ENCODE measurements at regions not wholly inside any gene's neighbourhood (a gene's known extent, or its start where the extent isn't known, plus 50 kb on each side); places are given as distances from the start of the nearest gene placed in this dataset.

DNA sequence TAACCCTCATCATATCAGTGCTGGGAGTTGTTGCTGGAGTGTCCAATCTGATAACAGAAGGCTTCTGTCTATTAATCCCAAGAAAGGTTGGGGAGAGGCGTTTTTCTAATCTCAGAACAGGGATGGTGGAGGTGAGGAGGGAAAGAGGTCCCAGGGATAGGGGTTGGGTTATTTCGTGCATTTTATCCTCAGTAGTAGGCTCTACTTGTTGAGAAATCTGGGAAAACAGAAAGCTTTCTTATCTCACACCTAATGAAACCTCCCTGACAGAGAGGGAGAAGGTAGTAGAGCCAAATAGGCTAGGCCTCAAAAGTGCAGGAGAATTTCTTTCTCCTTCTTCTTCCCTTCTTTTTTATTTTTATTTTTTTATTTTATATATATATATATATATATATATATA lies 281.8 kb upstream of the MAP3K7 start:
- TF ChIP-seq GATA2 (IDR thresholded peaks at IDR 0.05; ENCODE audit: low read depth, low read length) (no peak), GATA3 (IDR thresholded peaks at IDR 0.05; ENCODE audit: low read depth, low read length) (no peak)

DNA sequence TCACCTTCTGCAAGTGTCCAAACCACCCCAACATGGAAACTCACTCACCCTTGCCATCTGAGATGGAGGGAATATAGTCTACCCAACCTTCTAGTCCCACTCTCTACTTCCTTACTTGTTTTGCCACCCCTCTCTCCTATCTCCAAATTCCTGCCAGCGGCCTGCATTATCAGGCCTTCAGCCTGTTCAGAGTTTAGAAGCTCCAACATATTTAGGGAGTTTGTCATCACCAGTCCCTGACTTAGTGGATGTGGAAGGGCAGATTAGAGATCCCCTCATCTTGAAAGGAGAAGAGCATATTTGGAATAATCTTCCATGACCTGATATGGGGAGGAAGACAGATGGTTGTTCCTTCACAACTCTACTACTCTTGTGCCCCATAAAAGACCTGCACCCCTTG lies 281.4 kb upstream of the MAP3K7 start:
- TF ChIP-seq GATA2 (IDR thresholded peaks at IDR 0.05; ENCODE audit: low read depth, low read length) (no peak), GATA3 (IDR thresholded peaks at IDR 0.05; ENCODE audit: low read depth, low read length) (no peak)

DNA sequence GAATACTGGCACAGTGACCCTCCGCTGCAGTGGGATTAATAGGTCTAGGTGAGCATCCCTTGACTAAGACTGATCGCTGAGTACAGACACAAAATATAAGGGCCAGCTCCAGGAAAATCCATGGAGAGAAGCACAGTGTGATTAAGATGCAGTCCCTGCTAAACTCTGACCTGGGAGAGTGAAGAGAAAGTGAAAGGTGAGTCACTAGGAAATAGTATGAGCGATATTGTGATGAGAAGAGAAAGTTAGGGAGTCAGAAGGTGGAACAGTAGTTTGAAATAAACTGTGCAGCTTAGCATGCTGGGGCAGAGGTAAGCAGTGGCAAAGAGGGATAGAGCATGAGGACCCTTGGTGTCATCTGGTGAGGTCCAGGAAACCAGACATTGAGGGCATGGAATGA lies 278.6 kb upstream of the MAP3K7 start:
- no peak for TF ChIP-seq GATA2 (IDR thresholded peaks at IDR 0.05; ENCODE audit: low read depth, low read length)
- TF ChIP-seq GATA3 (IDR thresholded peaks at IDR 0.05; ENCODE audit: low read depth, low read length) = no peak

DNA sequence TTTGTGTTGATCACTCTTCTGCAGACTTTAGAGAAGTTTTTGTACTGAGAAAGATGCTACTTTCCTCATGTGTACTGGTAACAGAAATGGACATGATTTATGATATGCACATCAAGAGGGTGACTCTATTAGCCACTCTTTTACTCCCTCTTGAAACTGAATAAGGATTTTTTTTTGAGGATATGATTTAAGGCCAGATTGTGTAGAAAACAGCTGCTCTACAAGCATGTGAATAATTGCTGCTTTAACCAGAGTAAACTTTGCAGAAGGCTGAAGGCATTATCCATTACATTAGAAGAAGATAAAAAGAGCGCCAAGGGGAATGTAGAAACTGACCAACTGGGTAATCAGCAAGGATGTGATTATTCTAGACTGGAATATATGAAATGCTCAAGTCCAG lies 276.2 kb upstream of the MAP3K7 start:
- TF ChIP-seq GATA3 (IDR thresholded peaks at IDR 0.05; ENCODE audit: low read depth, low read length) = no peak
- TF ChIP-seq GATA2 (IDR thresholded peaks at IDR 0.05; ENCODE audit: low read depth, low read length) = no peak

DNA sequence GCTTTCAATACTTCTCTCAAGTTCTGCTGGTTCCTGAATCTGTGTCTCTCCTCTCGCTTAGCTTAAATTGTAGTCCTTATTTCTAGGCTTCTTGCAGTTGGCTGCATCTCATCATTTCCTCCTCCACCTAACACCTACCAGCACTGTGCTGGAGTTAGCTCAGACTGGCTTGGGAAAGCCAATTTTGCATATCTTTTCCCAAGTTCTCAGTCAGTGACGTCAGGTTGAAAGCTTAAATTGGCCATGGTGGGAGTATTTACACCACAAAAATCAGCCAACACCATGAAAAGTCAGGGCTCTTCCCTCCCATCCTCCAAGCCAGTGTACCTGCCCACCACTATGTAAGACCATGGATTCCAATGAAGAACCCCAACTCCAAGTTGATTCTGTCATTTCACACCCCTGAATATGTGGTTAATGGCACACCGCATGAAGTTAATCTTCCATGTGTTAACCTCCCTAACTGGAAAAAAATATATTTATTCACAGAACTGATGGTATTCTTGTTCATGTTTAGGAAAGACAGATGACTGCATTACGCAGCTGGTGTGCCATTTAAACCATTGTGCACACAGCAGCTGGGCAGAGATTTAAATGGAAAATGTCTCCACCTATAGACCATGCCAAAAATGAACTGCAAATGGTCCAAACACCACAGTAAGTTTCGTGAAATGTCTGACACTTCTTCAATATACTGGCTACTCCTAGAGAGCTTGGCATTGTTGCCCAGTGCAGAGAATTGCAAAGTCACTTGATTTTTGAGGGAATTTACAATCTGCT lies 274.1 kb upstream of the MAP3K7 start:
- TF ChIP-seq GATA3 (IDR thresholded peaks at IDR 0.05; ENCODE audit: low read depth, low read length) = no peak
- no peak for TF ChIP-seq GATA2 (IDR thresholded peaks at IDR 0.05; ENCODE audit: low read depth, low read length)

DNA sequence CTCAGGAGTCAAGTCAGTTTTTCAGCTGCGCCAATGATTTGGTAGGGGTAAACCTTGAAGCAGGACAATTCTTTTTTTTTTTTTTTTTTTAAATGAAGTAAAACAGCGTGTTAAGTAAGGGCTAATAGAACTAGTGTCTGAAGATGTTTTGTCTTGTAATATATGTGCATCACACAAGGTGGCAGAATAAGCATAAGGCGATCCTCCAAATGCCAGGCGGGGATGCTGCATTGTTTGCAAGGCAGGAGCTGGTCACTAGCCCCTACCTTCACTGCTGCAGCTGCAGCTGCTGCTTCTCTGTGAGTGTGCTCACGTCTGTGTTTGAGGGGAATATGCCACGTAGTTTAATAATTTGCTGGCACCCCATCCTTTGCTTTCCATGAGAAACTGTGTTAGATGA lies 272.7 kb upstream of the MAP3K7 start:
- TF ChIP-seq GATA3 (IDR thresholded peaks at IDR 0.05; ENCODE audit: low read depth, low read length) (no peak), GATA2 (IDR thresholded peaks at IDR 0.05; ENCODE audit: low read depth, low read length) (no peak)

DNA sequence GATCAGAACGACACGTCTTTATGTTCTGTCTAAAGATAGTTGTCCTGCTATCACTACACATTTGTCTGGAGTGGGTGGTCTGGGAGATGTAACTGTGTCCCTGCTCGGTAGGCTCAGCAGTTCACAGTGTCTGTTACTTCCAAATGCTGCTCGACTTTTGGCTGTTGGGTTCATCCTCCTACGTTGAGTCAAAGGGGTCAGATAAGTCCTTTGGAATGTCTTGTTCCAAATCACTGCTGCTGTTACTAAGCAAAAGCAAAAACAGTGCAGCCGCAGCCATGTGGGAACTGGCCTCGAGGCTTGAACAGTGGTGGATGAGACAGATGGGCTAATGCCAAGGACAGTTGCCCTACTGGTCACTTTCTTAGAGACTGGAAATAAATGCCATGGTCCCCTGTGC lies 272.2 kb upstream of the MAP3K7 start:
- TF ChIP-seq GATA3 (IDR thresholded peaks at IDR 0.05; ENCODE audit: low read depth, low read length) = no peak
- TF ChIP-seq GATA2 (IDR thresholded peaks at IDR 0.05; ENCODE audit: low read depth, low read length) = no peak

DNA sequence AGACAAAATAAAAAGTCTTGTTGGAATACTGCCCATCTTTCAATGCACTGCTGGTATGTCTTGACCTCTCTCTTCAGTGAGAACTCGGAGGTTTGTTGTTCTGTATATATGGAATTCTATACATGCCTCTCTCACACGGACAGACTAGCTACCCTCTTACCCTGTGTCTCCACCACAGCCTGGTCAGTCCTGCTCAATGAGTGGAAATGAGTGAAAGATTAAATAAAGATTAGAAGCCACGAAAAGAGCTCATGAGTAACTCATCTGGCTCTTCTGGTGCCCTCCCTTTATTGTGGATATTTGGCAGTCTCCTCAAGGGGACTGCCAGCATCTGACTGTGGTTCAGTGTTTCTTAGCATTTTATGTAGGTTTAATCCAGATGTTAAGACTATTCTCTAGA lies 262.8 kb upstream of the MAP3K7 start:
- no peak for TF ChIP-seq GATA3 (IDR thresholded peaks at IDR 0.05; ENCODE audit: low read depth, low read length)
- TF ChIP-seq GATA2 (IDR thresholded peaks at IDR 0.05; ENCODE audit: low read depth, low read length) = no peak

DNA sequence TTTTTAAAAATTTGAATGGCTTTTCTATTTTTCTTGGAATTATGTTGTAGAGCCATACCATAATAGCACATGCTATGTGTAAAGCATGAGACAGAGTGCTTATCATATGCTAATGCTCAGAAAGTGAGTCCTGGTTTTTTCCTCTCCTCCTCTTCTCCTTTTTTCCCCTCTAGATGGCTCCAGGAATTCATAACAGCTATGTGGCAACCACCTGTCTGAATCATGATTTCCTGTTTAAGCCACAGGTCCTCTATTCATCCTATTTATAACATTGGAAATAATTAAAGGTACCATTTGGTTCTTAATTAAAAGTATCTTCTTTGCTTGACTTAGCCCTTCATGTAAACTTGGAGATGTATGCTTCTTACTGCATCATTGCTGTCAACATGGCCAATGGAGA lies 260.0 kb upstream of the MAP3K7 start:
- no peak for TF ChIP-seq GATA3 (IDR thresholded peaks at IDR 0.05; ENCODE audit: low read depth, low read length)
- no peak for TF ChIP-seq GATA2 (IDR thresholded peaks at IDR 0.05; ENCODE audit: low read depth, low read length)

DNA sequence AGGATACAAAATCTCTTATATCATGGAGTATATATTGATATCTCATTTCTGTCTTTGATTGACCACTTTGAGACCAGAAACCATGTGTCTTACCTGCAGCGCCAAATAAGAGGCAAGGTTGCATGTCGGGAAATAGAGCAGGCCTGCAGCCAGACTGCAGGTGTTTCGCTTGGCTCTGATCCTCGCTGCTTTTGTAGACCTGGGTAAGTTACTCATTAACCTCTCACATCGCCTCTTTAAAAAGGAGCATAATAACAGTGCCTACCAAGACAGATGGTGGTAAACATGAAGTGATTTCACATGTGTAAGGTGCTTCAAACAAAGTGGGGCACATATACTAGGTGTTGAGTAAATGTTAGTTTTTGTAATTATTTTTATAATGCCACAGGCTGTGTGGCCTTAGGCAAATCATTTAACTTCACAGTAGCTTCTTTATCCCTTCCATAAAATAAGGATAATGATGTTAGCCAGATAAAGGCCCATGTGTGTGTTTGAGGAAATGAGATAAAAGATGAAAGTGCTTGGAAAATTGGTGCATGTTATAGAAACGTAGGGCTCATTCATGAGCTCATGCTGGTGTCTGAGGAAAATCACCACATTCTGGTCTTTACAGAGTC lies 248.8 kb upstream of the MAP3K7 start:
- TF ChIP-seq GATA2 (IDR thresholded peaks at IDR 0.05; ENCODE audit: low read depth, low read length) (no peak), GATA3 (IDR thresholded peaks at IDR 0.05; ENCODE audit: low read depth, low read length) (no peak)

DNA sequence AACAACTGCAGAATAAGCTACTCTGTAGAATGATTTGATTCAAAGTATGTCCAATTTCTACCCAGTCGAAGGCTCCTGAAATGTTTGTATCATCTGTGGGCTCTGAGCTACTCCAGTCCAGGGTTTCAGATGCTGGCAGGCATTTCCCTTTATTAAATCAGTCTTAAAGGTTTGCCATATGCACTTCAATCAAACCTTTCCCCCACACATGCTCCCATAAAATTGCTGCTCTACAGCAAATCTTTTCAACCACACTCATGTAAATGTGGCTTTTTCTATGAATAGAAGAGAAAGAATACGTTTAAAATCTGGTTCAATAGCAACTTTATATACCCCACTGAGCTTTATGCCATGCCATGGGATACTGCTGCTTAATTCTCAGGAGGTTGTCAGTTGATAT lies 242.4 kb upstream of the MAP3K7 start:
- no peak for TF ChIP-seq GATA2 (IDR thresholded peaks at IDR 0.05; ENCODE audit: low read depth, low read length)
- TF ChIP-seq GATA3 (IDR thresholded peaks at IDR 0.05; ENCODE audit: low read depth, low read length) = no peak

DNA sequence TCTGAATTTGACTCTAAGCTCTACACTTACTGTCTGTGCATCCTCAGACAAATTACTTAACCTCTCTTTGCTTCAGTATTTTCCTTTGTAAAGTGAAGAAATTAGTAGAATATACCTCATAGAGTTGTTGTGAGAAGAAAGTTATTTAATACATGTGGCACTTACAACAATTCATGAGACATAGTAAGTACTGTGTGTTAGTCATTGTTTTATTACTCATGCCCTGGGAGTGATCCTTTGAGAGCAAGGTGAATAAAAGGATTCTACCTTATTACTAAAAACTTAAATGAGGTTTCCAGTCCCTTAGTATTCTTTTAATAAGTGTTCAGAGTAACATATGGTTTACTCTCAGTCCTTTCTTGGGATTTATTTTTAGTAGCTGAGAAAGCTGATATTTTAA lies 233.6 kb upstream of the MAP3K7 start:
- no peak for TF ChIP-seq GATA3 (IDR thresholded peaks at IDR 0.05; ENCODE audit: low read depth, low read length)
- no peak for TF ChIP-seq GATA2 (IDR thresholded peaks at IDR 0.05; ENCODE audit: low read depth, low read length)

DNA sequence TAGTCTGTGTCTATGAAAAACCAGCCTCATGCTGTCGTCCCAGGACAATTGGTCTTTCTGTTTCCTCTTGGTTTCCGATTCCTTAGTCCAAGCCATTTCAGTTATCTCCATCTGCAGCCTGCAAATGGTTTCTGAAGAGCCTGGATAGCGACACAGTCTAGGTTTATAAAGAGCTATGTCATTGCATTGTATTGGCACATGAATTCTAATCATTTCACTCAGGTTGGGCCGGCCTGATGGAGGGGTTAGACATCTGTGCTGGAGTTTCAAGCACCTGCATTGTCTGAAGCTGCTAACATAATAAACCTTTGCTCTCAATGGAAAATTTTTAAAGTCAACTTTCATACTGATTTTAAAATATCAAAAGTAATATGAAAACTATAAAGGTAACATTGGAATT lies 232.6 kb upstream of the MAP3K7 start:
- TF ChIP-seq GATA3 (IDR thresholded peaks at IDR 0.05; ENCODE audit: low read depth, low read length) (no peak), GATA2 (IDR thresholded peaks at IDR 0.05; ENCODE audit: low read depth, low read length) (no peak)

DNA sequence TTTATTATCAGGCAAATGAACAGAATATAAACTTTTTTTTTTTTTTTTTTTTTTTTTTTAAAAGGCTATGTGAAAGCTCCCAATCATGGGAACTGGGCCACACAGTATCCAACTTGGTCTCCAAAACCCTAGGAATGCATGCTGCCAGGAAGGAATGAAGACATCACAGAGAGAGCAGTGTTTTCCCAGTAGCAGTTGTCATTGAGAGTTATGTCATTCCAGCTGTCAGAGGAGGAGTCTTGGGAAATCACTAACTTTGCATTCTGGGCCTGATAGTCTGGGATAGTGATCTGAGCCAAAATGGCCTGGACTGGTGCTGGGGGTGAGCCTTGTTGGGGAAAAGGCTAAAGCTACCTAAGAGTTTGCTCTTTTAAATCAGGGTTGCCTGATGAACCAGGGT lies 231.3 kb upstream of the MAP3K7 start:
- TF ChIP-seq GATA3 (IDR thresholded peaks at IDR 0.05; ENCODE audit: low read depth, low read length) = no peak
- TF ChIP-seq GATA2 (IDR thresholded peaks at IDR 0.05; ENCODE audit: low read depth, low read length) = no peak

DNA sequence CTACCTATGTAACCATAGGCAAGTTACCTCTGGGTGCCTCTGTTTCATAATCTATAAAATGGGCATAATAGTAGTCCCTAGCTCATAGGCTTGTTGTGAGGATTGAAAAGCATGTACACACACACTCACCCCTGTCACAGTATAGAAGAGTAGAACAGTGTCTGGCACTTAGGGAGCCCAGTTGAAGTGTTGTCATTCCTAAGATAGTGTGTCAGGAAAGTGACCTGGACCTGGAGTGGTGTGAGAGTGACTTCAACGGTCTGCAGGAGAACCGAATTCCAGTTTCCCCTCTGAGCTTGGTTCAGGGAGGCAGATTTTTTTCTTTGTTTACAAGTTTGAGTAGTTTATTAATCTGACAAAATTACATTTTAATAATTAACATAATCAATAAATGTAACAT lies 229.9 kb upstream of the MAP3K7 start:
- TF ChIP-seq GATA3 (IDR thresholded peaks at IDR 0.05; ENCODE audit: low read depth, low read length) (no peak), GATA2 (IDR thresholded peaks at IDR 0.05; ENCODE audit: low read depth, low read length) (no peak)
